ENCODE measurements at regions not wholly inside any gene's neighbourhood (a gene's known extent, or its start where the extent isn't known, plus 50 kb on each side); places are given as distances from the start of the nearest gene placed in this dataset.
"Not testable (repeated sequence)": the region's sequence is repeated elsewhere in the genome, so short reads cannot be mapped to it uniquely, and the experiment has no call there.

GRCh38 chr3:39671600-39671999 is 137.8 kb upstream of the MYRIP start:
- no peaks in the 10 kb centered on the region for H3K36me3 ChIP-seq (ENCODE audit: insufficient read depth)
- H3K4me1 ChIP-seq (ENCODE audit: insufficient read depth), result no peaks in the 10 kb centered on the region
- no peak overlapping the region for H3K27ac ChIP-seq (ENCODE audit: low read depth)
- 33% methylated on average over 2 of the region's 2 CpGs for WGBS
- no peak for DNase-seq (ENCODE audit: extremely low spot score)
- no peak overlapping the region for H3K4me3 ChIP-seq (ENCODE audit: low read depth, low read length)

- DNase-seq (ENCODE audit: extremely low spot score), result no peak
- Histone ChIP-seq H3K4me3 (ENCODE audit: low read depth, low read length) (no peak overlapping the region), H3K36me3 (ENCODE audit: insufficient read depth) (no peaks in the 10 kb centered on the region), H3K4me1 (ENCODE audit: insufficient read depth) (no peaks in the 10 kb centered on the region), H3K27ac (ENCODE audit: low read depth) (no peak overlapping the region)
- WGBS, result 69% methylated on average over 1 of the region's 1 CpG
These were observed 104.0 kb upstream of the MYRIP start for GRCh38 chr3:39705351-39705900.

- Histone ChIP-seq H3K27ac (ENCODE audit: low read depth) (no peak overlapping the region), H3K4me3 (ENCODE audit: low read depth, low read length) (no peak overlapping the region), H3K36me3 (ENCODE audit: insufficient read depth) (no peaks in the 10 kb centered on the region), H3K4me1 (ENCODE audit: insufficient read depth) (no peaks in the 10 kb centered on the region)
- WGBS, result 19% methylated on average over 5 of the region's 5 CpGs
- DNase-seq (ENCODE audit: extremely low spot score), result no peak
These were observed 102.0 kb upstream of the MYRIP start for GRCh38 chr3:39707314-39707909.

- H3K27ac ChIP-seq (ENCODE audit: low read depth), result no peak overlapping the region
- H3K4me1 ChIP-seq (ENCODE audit: insufficient read depth), result no peaks in the 10 kb centered on the region
- no peak for DNase-seq (ENCODE audit: extremely low spot score)
- H3K4me3 ChIP-seq (ENCODE audit: low read depth, low read length), result no peak overlapping the region
- H3K36me3 ChIP-seq (ENCODE audit: insufficient read depth), result no peaks in the 10 kb centered on the region
- WGBS, result 88% methylated on average over 4 of the region's 4 CpGs
These were observed 96.9 kb upstream of the MYRIP start for GRCh38 chr3:39712413-39713048.

GRCh38 chr3:39713341-39713740 is 96.1 kb upstream of the MYRIP start:
- H3K27ac ChIP-seq (ENCODE audit: low read depth); H3K4me3 ChIP-seq (ENCODE audit: low read depth, low read length); H3K36me3 ChIP-seq (ENCODE audit: insufficient read depth); DNase-seq (ENCODE audit: extremely low spot score); H3K4me1 ChIP-seq (ENCODE audit: insufficient read depth): not testable (repeated sequence)
- WGBS, result 94% methylated on average over 24 of the region's 24 CpGs

GRCh38 chr3:39716849-39717248 is 92.6 kb upstream of the MYRIP start:
- no peak overlapping the region for H3K27ac ChIP-seq (ENCODE audit: low read depth)

GRCh38 chr3:39718674-39719595 is 90.5 kb upstream of the MYRIP start:
- no peaks in the 10 kb centered on the region for H3K4me1 ChIP-seq (ENCODE audit: insufficient read depth)
- WGBS, result 65% methylated on average over 7 of the region's 7 CpGs
- no peak for DNase-seq (ENCODE audit: extremely low spot score)
- no peaks in the 10 kb centered on the region for H3K36me3 ChIP-seq (ENCODE audit: insufficient read depth)
- no peak overlapping the region for H3K27ac ChIP-seq (ENCODE audit: low read depth)
- no peak overlapping the region for H3K4me3 ChIP-seq (ENCODE audit: low read depth, low read length)

More at GRCh38 chr3:39716849-39717248, 92.6 kb upstream of the MYRIP start:
- 50% methylated on average over 3 of the region's 3 CpGs for WGBS
- Histone ChIP-seq H3K36me3 (ENCODE audit: insufficient read depth) (no peaks in the 10 kb centered on the region), H3K4me1 (ENCODE audit: insufficient read depth) (no peaks in the 10 kb centered on the region), H3K4me3 (ENCODE audit: low read depth, low read length) (no peak overlapping the region)
- DNase-seq (ENCODE audit: extremely low spot score), result no peak

GRCh38 chr3:39721076-39721475 is 88.3 kb upstream of the MYRIP start:
- H3K4me1 ChIP-seq (ENCODE audit: insufficient read depth), result no peaks in the 10 kb centered on the region
- DNase-seq (ENCODE audit: extremely low spot score), result no peak
- no peaks in the 10 kb centered on the region for H3K36me3 ChIP-seq (ENCODE audit: insufficient read depth)
- H3K4me3 ChIP-seq (ENCODE audit: low read depth, low read length), result no peak overlapping the region
- no peak overlapping the region for H3K27ac ChIP-seq (ENCODE audit: low read depth)
- 63% methylated on average over 1 of the region's 1 CpG for WGBS

GRCh38 chr3:39724233-39724846 is 85.1 kb upstream of the MYRIP start:
- H3K4me1 ChIP-seq (ENCODE audit: insufficient read depth), result no peaks in the 10 kb centered on the region
- H3K27ac ChIP-seq (ENCODE audit: low read depth), result no peak overlapping the region
- no peak for DNase-seq (ENCODE audit: extremely low spot score)
- H3K4me3 ChIP-seq (ENCODE audit: low read depth, low read length), result no peak overlapping the region
- no peaks in the 10 kb centered on the region for H3K36me3 ChIP-seq (ENCODE audit: insufficient read depth)
- 42% methylated on average over 1 of the region's 1 CpG for WGBS

- no peaks in the 10 kb centered on the region for H3K4me1 ChIP-seq (ENCODE audit: insufficient read depth)
- no peak overlapping the region for H3K4me3 ChIP-seq (ENCODE audit: low read depth, low read length)
- 90% methylated on average over 1 of the region's 1 CpG for WGBS
- DNase-seq (ENCODE audit: extremely low spot score), result no peak
- H3K36me3 ChIP-seq (ENCODE audit: insufficient read depth), result no peaks in the 10 kb centered on the region
- H3K27ac ChIP-seq (ENCODE audit: low read depth), result no peak overlapping the region
These were observed 84.1 kb upstream of the MYRIP start for GRCh38 chr3:39725321-39725720.

GRCh38 chr3:39727415-39727814 is 82.0 kb upstream of the MYRIP start:
- WGBS, result 70% methylated on average over 3 of the region's 3 CpGs

GRCh38 chr3:39733804-39734203 is 75.6 kb upstream of the MYRIP start:
- 92% methylated on average over 3 of the region's 3 CpGs for WGBS
- no peaks in the 10 kb centered on the region for H3K36me3 ChIP-seq (ENCODE audit: insufficient read depth)
- no peaks in the 10 kb centered on the region for H3K4me1 ChIP-seq (ENCODE audit: insufficient read depth)
- no peak for DNase-seq (ENCODE audit: extremely low spot score)
- no peak overlapping the region for H3K27ac ChIP-seq (ENCODE audit: low read depth)
- no peak overlapping the region for H3K4me3 ChIP-seq (ENCODE audit: low read depth, low read length)

More at GRCh38 chr3:39727415-39727814, 82.0 kb upstream of the MYRIP start:
- DNase-seq (ENCODE audit: extremely low spot score), result no peak
- H3K4me3 ChIP-seq (ENCODE audit: low read depth, low read length), result no peak overlapping the region
- no peak overlapping the region for H3K27ac ChIP-seq (ENCODE audit: low read depth)
- H3K4me1 ChIP-seq (ENCODE audit: insufficient read depth), result no peaks in the 10 kb centered on the region
- no peaks in the 10 kb centered on the region for H3K36me3 ChIP-seq (ENCODE audit: insufficient read depth)

GRCh38 chr3:39739658-39740057 is 69.8 kb upstream of the MYRIP start:
- H3K4me3 ChIP-seq (ENCODE audit: low read depth, low read length); H3K4me1 ChIP-seq (ENCODE audit: insufficient read depth); DNase-seq (ENCODE audit: extremely low spot score); H3K36me3 ChIP-seq (ENCODE audit: insufficient read depth); H3K27ac ChIP-seq (ENCODE audit: low read depth): not testable (repeated sequence)
- 84% methylated on average over 1 of the region's 1 CpG for WGBS
